PC-9 (cell line): ENCODE measurements at regions not wholly inside any gene's neighbourhood (a gene's known extent, or its start where the extent isn't known, plus 50 kb on each side); places are given as distances from the start of the nearest gene placed in this dataset.
"Not testable (repeated sequence)": the region's sequence is repeated elsewhere in the genome, so short reads cannot be mapped to it uniquely, and the experiment has no call there.

Source experiments
- BruUV-seq: library from RNA; stranded (reverse); fragments of 400-500 nt; replicated peaks from 2 replicates; lab custom pipeline; 2021; lab: Mats Ljungman, UMichigan
- CTCF ChIA-PET: fragments of 300-600 bp; sonication (Branson Sonifier 250); formaldehyde crosslinking; loops from one replicate; lab custom pipeline; 2022; ENCODE audit warnings: antibody characterized with exemption; lab: Charles Lee
- POLR2A ChIA-PET: fragments of 300-600 bp; sonication (Branson Sonifier 250); formaldehyde crosslinking; loops from one replicate; lab custom pipeline; 2022; ENCODE audit warnings: antibody characterized with exemption; ENCODE audit not compliant: unreplicated experiment; lab: Charles Lee
- DNase-seq, 2 experiments: peaks; one replicate each; pipeline versions ENCODE4 v3.0.0 to v3.0.0-alpha.2; 2015 to 2022; ENCODE audit warnings: mixed read lengths in 1 of 2
- H2AFZ ChIP-seq: fragments of 200-600 bp; sonication (generic); 2 replicates; pipeline ENCODE4 v1.8.1; 2017; ENCODE audit warnings: antibody characterized with exemption
- H3F3A ChIP-seq: fragments of 200-600 bp; sonication (generic); 2 replicates; pipeline ENCODE4 v1.8.1; 2017; ENCODE audit warnings: antibody characterized with exemption, mild to moderate bottlenecking, low read depth; ENCODE audit not compliant: insufficient read depth
- H3K27ac ChIP-seq: fragments of 200-600 bp; sonication (generic); 2 replicates; pipeline ENCODE4 v1.6.1; 2016; ENCODE audit warnings: mixed run types
- H3K27me3 ChIP-seq: fragments of 200-600 bp; sonication (generic); 2 replicates; pipeline ENCODE4 v1.6.1; 2016; ENCODE audit warnings: low read depth, mixed run types; ENCODE audit not compliant: insufficient read depth
- H3K36me3 ChIP-seq: fragments of 200-600 bp; sonication (generic); 2 replicates; pipeline ENCODE4 v1.6.1; 2016; ENCODE audit warnings: low read depth, mixed run types
- H3K4me1 ChIP-seq: fragments of 200-600 bp; sonication (generic); replicated peaks from 2 replicates; pipeline ENCODE4 v1.6.1; 2016; ENCODE audit warnings: mixed run types; ENCODE audit not compliant: insufficient read depth
- H3K4me2 ChIP-seq: fragments of 200-600 bp; sonication (generic); 2 replicates; pipeline ENCODE4 v1.6.1; 2017; ENCODE audit warnings: mixed run types
- H3K4me3 ChIP-seq: fragments of 200-600 bp; sonication (generic); 2 replicates; pipeline ENCODE4 v1.6.1; 2016; ENCODE audit warnings: mixed run types
- H3K79me2 ChIP-seq: fragments of 200-600 bp; sonication (generic); 2 replicates; pipeline ENCODE4 v1.6.1; 2017; ENCODE audit warnings: low read depth, mixed run types
- H3K9me2 ChIP-seq: fragments of 200-600 bp; sonication (generic); 2 replicates; pipeline ENCODE4 v1.8.1; 2017; ENCODE audit warnings: mild to moderate bottlenecking; ENCODE audit not compliant: insufficient read depth
- H3K9me3 ChIP-seq: fragments of 200-600 bp; sonication (generic); 2 replicates; pipeline ENCODE4 v1.8.1; 2016; ENCODE audit warnings: low read depth; ENCODE audit not compliant: insufficient read depth
- H4K20me1 ChIP-seq: fragments of 200-600 bp; sonication (generic); 2 replicates; pipeline ENCODE4 v1.8.1; 2017; ENCODE audit not compliant: insufficient read depth
- CTCF ChIP-seq: fragments of 200-600 bp; sonication (generic); conservative IDR thresholded peaks from 2 replicates; pipeline ENCODE4 v1.6.1; 2017; ENCODE audit warnings: mixed run types, antibody characterized with exemption, mild to moderate bottlenecking, moderate library complexity
- intact Hi-C: fragments of 100-400 bp; cut with micrococcal nuclease; formaldehyde crosslinking; loops from one replicate; pipeline ENCODE4 v1.10.0; 2022; ENCODE audit not compliant: unreplicated experiment

DNA sequence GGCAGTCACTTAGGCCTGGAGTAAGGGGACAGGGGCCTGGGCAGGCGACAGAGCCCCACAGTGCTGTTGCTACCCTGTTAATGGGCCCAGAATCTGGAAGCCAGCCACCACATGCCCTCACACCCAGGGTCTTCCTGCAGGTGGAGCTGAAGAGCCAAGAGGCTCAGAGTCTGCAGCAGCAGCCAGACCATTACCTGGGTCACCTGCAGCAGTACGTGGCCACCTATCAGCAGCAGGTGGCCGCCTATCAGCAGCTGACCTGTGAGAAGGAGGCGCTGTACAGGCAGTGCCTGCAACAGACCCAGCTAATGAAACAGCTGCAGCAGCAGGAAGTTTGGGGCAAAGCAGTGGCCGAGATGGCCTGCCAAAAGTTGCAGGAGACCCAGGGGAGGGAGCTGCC lies 104.2 kb upstream of the FAN1 start:
- DNase-seq = peak in 1 of 2 experiments; percentile 31
- H3K36me3 ChIP-seq, H2AFZ ChIP-seq, H3K4me1 ChIP-seq, BruUV-seq, POLR2A ChIA-PET, H3K9me3 ChIP-seq, H3K79me2 ChIP-seq, H3K4me2 ChIP-seq, CTCF ChIA-PET, H3K4me3 ChIP-seq, H4K20me1 ChIP-seq, H3F3A ChIP-seq, H3K27ac ChIP-seq, H3K9me2 ChIP-seq: not testable (repeated sequence)
- peaks cover 15% of the 10 kb centered on the region for H3K27me3 ChIP-seq
- peak; percentile 41; the same call in 1 of the 2 replicates for TF ChIP-seq CTCF
- intact Hi-C loops = loop anchor here (5.0 kb wide), 1 partner anchor 328 kb away; no protein-coding TSS in a partner anchor

DNA sequence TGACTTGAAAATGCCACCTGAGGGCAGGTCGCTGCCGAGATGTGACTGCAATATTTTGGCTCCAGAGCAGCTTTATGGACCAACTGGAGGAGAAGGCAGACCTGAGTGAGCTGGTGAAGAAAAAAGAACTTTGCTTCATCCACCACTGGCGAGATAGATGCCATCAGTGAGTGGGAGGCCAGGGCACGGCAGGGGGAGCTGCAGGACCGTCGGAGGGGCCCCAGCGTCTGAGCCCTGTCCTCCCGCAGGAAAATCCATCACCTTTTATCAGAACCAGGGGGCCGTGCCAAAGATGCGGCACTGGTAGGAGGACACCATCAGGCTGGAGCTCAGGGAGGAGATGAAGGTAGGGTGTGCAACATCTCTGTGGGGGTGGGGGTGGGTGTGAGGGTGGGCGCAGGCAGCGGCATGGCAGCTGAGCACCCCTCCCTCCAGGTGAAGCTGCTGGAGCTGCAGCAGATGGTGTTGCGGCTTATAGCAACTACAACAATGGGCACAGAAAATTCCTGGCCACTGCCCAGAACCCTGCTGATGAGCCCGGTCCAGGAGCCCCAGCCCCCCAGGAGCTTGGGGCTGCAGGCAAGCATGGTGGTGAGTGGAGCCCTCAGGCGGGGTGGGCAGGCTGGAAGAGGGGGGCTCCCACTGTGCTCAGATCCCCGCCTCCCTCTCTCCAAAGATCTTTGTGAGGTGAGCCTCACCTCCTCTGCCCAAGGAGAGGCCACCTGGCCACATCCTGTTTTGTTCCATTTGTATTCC lies 102.4 kb upstream of the FAN1 start:
- H3K9me2 ChIP-seq, H3K36me3 ChIP-seq, H3K4me2 ChIP-seq, H4K20me1 ChIP-seq, H3K4me1 ChIP-seq, POLR2A ChIA-PET, H3K4me3 ChIP-seq, H3F3A ChIP-seq, H3K79me2 ChIP-seq, H2AFZ ChIP-seq, BruUV-seq, intact Hi-C loops, H3K9me3 ChIP-seq, CTCF ChIA-PET, H3K27ac ChIP-seq: not testable (repeated sequence)
- peak in 1 of 2 experiments; percentile 6 for DNase-seq
- peaks cover 10% of the 10 kb centered on the region for H3K27me3 ChIP-seq
- TF ChIP-seq CTCF = peak; percentile 39; the same call in 1 of the 2 replicates

DNA sequence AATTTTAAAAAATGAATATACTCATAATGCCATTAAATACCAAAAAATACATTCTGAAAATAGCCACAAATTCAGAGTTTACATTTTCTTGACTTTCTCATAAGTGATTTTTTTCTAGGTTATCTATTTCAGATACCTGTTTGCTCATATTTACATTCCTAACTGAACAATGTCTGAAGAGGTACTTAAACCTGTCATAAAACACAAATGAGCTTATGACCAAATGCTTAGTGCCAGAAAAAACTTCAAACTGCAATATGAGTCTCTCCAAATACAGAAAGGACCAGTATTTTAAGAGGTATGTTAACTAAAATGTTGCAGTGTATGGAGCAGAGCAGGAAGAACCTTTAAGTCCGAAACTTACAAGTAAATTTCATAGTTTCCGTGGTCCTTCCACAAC lies 101.7 kb upstream of the FAN1 start:
- H3K4me2 ChIP-seq, H3K9me3 ChIP-seq, H3K27me3 ChIP-seq, H3K4me1 ChIP-seq, POLR2A ChIA-PET, intact Hi-C loops, H3F3A ChIP-seq, CTCF ChIA-PET, H4K20me1 ChIP-seq, H3K36me3 ChIP-seq, H2AFZ ChIP-seq, H3K27ac ChIP-seq, DNase-seq, H3K9me2 ChIP-seq, BruUV-seq, H3K4me3 ChIP-seq, H3K79me2 ChIP-seq: not testable (repeated sequence)

DNA sequence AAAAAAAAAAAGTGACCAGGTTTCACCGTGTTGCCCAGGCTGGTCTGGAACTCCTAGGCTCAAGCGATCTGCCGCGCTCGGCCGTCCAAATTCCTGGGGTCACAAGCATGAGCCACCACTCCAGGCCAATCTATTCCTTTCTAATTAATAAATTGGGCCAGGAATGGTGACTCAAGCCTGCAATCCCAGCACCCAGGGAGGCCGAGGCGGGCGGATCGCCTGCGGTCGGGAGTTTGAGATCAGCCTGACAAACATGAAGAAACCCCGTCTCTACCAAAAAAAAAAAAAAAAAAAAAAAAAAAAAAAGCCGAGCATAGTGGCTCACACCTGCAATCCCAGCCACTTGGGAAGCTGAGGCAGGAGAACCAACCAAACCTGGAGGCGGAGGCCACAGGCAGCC lies 100.0 kb upstream of the FAN1 start:
- H3K9me2 ChIP-seq, CTCF ChIA-PET, H3K4me2 ChIP-seq, H3K36me3 ChIP-seq, POLR2A ChIA-PET, H4K20me1 ChIP-seq, H3K27ac ChIP-seq, H3K4me3 ChIP-seq, intact Hi-C loops, H3F3A ChIP-seq, H3K4me1 ChIP-seq, H3K79me2 ChIP-seq, DNase-seq, H3K9me3 ChIP-seq, BruUV-seq, H2AFZ ChIP-seq: not testable (repeated sequence)
- 0 out of 2 replicates have a peak, but pooled peaks cover 11% of the 10 kb centered on the region for H3K27me3 ChIP-seq
